B cell (primary cell): ENCODE measurements at regions not wholly inside any gene's neighbourhood (a gene's known extent, or its start where the extent isn't known, plus 50 kb on each side); places are given as distances from the start of the nearest gene placed in this dataset.

Experiments
- ATAC-seq: fragments of 200-7000 bp; cut with Tn5 transposase; one replicate; pipeline ENCODE4 v1.10.0; 2021; ENCODE audit warnings: low read depth, mild to moderate bottlenecking, moderate number of reproducible peaks, moderate library complexity
- CTCF ChIA-PET: fragments of 350-600 bp; sonication (Branson Sonifier 250); formaldehyde crosslinking; loops from one replicate; lab custom pipeline; 2021; ENCODE audit warnings: antibody characterized with exemption, inconsistent platforms; lab: Charles Lee
- POLR2A ChIA-PET: fragments of 350-600 bp; sonication (Branson Sonifier 250); formaldehyde crosslinking; loops from one replicate; lab custom pipeline; 2021; ENCODE audit warnings: antibody characterized with exemption; lab: Charles Lee
- DNase-seq: peaks from one replicate; pipeline ENCODE4 v3.0.0; 2013
- H2AFZ ChIP-seq: 2 replicates; pipeline ENCODE4 v1.6.1; 2012; ENCODE audit warnings: mild to moderate bottlenecking, low read depth, low read length; ENCODE audit not compliant: insufficient read depth, poor library complexity, severe bottlenecking
- H3K27ac ChIP-seq, 2 donors: 1 replicate in 1 of 2; 2 replicates in 1 of 2; pipeline ENCODE4 v1.5.1; 2012 to 2013; ENCODE audit warnings: low read length in 2 of 2, mild to moderate bottlenecking in 2 of 2, moderate library complexity in 1 of 2
- H3K27me3 ChIP-seq, 4 experiments: fragments of 200-600 bp in 1 of 4; sonication (generic) in 1 of 4; replicated peaks in 1 of 4; 1 replicate in 2 of 4; 2 replicates in 2 of 4; pipeline versions ENCODE4 v1.6.1 to v1.7.0; 2013 to 2016; ENCODE audit warnings: low read length in 3 of 4, mild to moderate bottlenecking in 2 of 4, mixed read lengths in 1 of 4, moderate library complexity in 1 of 4; ENCODE audit not compliant: insufficient read depth in 4 of 4, control insufficient read depth in 3 of 4; ENCODE audit errors: control extremely low read depth in 1 of 4
- H3K36me3 ChIP-seq, 2 experiments: replicated peaks in 1 of 2; 1 replicate in 1 of 2; 2 replicates in 1 of 2; pipeline versions ENCODE4 v1.6.1 to v1.7.1; 2013; ENCODE audit warnings: low read length in 1 of 2; ENCODE audit not compliant: insufficient read depth in 2 of 2, control insufficient read depth in 1 of 2; ENCODE audit errors: control extremely low read depth in 1 of 2, extremely low read depth in 1 of 2
- H3K4me1 ChIP-seq, 2 donors: fragments of 200-600 bp in 1 of 2; sonication (generic) in 1 of 2; 1 replicate in 1 of 2; 2 replicates in 1 of 2; pipeline versions ENCODE4 v1.5.1 to v1.6.1; 2013 to 2017; ENCODE audit warnings: low read length in 2 of 2; ENCODE audit not compliant: control insufficient read depth in 2 of 2, insufficient read depth in 2 of 2
- H3K4me2 ChIP-seq: replicated peaks from 2 replicates; pipeline ENCODE3; 2012; ENCODE audit warnings: mild to moderate bottlenecking, low read depth, low read length; ENCODE audit not compliant: poor library complexity, severe bottlenecking
- H3K4me3 ChIP-seq, 5 experiments: fragments of 200-600 bp in 1 of 5; sonication (generic) in 1 of 5; 1 replicate in 3 of 5; 2 replicates in 2 of 5; pipeline versions ENCODE4 v1.5.1 to v1.7.0; 2011 to 2016; ENCODE audit warnings: low read length in 4 of 5, mild to moderate bottlenecking in 4 of 5, low read depth in 2 of 5, control low read depth in 1 of 5, moderate library complexity in 1 of 5; ENCODE audit not compliant: insufficient read depth in 1 of 5; ENCODE audit errors: control extremely low read depth in 1 of 5, extremely low read depth in 1 of 5
- H3K79me2 ChIP-seq: fragments of 200-600 bp; sonication (generic); one replicate; pipeline ENCODE4 v1.6.0; 2016; ENCODE audit warnings: low read length; ENCODE audit not compliant: control insufficient read depth, insufficient read depth
- H3K9ac ChIP-seq: fragments of 200-600 bp; sonication (generic); 2 replicates; pipeline ENCODE4 v1.6.1; 2017; ENCODE audit warnings: mild to moderate bottlenecking, low read length, moderate library complexity
- H3K9me3 ChIP-seq, 3 donors: one replicate each; pipeline versions ENCODE4 v1.6.1 to v1.7.1; 2013; ENCODE audit warnings: low read length in 2 of 3; ENCODE audit not compliant: control insufficient read depth in 2 of 3, insufficient read depth in 1 of 3; ENCODE audit errors: control extremely low read depth in 1 of 3
- H4K20me1 ChIP-seq: 2 replicates; pipeline ENCODE4 v1.6.0; 2012; ENCODE audit warnings: mild to moderate bottlenecking, low read length; ENCODE audit not compliant: insufficient read depth, control insufficient read depth, poor library complexity, severe bottlenecking
- H3K27ac Mint-ChIP-seq: one replicate; pipeline ENCODE4 v1.8.0; 2021; ENCODE audit warnings: mixed read lengths
- H3K27me3 Mint-ChIP-seq: one replicate; pipeline ENCODE4 v1.8.0; 2021; ENCODE audit warnings: mixed read lengths
- H3K4me1 Mint-ChIP-seq: one replicate; pipeline ENCODE4 v1.8.0; 2021; ENCODE audit warnings: mixed read lengths
- H3K4me3 Mint-ChIP-seq: one replicate; pipeline ENCODE4 v1.8.0; 2021; ENCODE audit warnings: mixed read lengths
- H3K9me3 Mint-ChIP-seq: one replicate; pipeline ENCODE4 v1.8.0; 2022; ENCODE audit warnings: mixed read lengths; ENCODE audit not compliant: insufficient read depth
- CTCF ChIP-seq: fragments of 200-600 bp; IDR thresholded peaks from one replicate; pipeline ENCODE4 v1.8.0; 2022; ENCODE audit warnings: antibody characterized with exemption, mild to moderate bottlenecking
- EZH2 ChIP-seq: IDR thresholded peaks from 2 replicates; pipeline ENCODE4 v1.6.1; 2012; ENCODE audit warnings: borderline replicate concordance, low read depth, mild to moderate bottlenecking, moderate library complexity, low read length; ENCODE audit not compliant: insufficient read depth, poor library complexity, severe bottlenecking
- WGBS: methylation state at CpG from one replicate; pipeline ENCODE4 v1.1.5; 2013; ENCODE audit warnings: missing lambda C conversion rate; ENCODE audit not compliant: insufficient coverage; 5-methylcytosine and 5-hydroxymethylcytosine counted together
- intact Hi-C: fragments of 100-400 bp; cut with micrococcal nuclease; formaldehyde crosslinking; loops from one replicate; pipeline ENCODE4 v1.10.0; 2022

DNA sequence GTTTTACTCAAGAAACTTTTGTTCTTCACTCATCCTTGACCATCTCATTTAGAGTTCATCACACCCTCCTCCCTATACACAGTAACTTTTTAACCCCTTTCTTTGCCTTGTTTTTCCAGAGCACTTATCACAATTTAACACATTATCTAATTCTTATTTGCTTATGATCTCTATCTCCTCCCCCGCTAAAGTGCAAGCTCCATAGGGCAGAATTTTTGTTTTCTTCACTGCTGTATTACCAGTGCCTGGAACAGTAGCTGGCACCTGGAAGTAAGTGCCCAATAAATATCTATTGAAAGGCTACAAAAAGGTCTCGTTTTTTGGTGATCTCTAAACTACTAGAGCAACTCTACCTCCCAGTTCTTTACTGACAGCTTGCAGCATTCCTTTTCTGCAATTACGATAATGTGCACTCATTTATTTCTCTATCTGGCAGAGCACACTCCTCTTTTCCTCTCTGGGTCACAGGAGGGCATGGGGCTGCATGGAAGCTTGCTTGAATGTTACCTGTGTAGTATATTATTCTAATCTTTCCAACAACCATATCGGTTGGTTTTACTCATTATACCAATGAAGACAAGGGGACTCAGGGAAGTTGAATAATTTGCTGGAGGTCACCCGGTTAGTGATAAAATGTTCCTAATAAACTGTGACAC is 57.4 kb upstream of the CHST9 start:
- CTCF ChIA-PET: no interaction called here
- H3K9me3 ChIP-seq: no peaks in the 10 kb centered on the region
- ATAC-seq (no peak), DNase-seq (no peak)
- Mint-ChIP-seq H3K27me3 (no peaks in the 10 kb centered on the region), H3K4me3 (no peak overlapping the region), H3K9me3 (no peaks in the 10 kb centered on the region), H3K27ac (no peak overlapping the region), H3K4me1 (no peaks in the 10 kb centered on the region)
- H3K36me3 ChIP-seq: no peaks in the 10 kb centered on the region
- no peak overlapping the region for H3K27ac ChIP-seq
- H4K20me1 ChIP-seq: no peaks in the 10 kb centered on the region
- no peaks in the 10 kb centered on the region for H3K79me2 ChIP-seq
- H3K9ac ChIP-seq: no peak overlapping the region
- no peak overlapping the region for H3K4me2 ChIP-seq
- POLR2A ChIA-PET: no interaction called here
- no peaks in the 10 kb centered on the region for H3K27me3 ChIP-seq
- no peak for TF ChIP-seq CTCF
- TF ChIP-seq EZH2: no peak
- no peak overlapping the region for H2AFZ ChIP-seq
- intact Hi-C loops: no loop called here
- 84% methylated on average over 3 of the region's 5 CpGs for WGBS
- no peaks in the 10 kb centered on the region for H3K4me1 ChIP-seq
- H3K4me3 ChIP-seq: no peak overlapping the region

GRCh38 chr18:27240383-27240782 is 55.3 kb upstream of the CHST9 start:
- intact Hi-C loops: no loop called here
- H3K36me3 ChIP-seq: no peaks in the 10 kb centered on the region
- H3K9me3 ChIP-seq: no peaks in the 10 kb centered on the region
- H2AFZ ChIP-seq: no peak overlapping the region
- no peak overlapping the region for H3K27ac ChIP-seq
- Mint-ChIP-seq H3K9me3 (no peaks in the 10 kb centered on the region), H3K27ac (no peak overlapping the region), H3K4me1 (no peaks in the 10 kb centered on the region), H3K27me3 (no peaks in the 10 kb centered on the region), H3K4me3 (no peak overlapping the region)
- H4K20me1 ChIP-seq: no peaks in the 10 kb centered on the region
- H3K9ac ChIP-seq: no peak overlapping the region
- no CpG with 5 or more reads among the region's 3 CpGs for WGBS
- H3K4me3 ChIP-seq: no peak overlapping the region
- POLR2A ChIA-PET: no interaction called here
- no peaks in the 10 kb centered on the region for H3K79me2 ChIP-seq
- H3K27me3 ChIP-seq: no peaks in the 10 kb centered on the region
- H3K4me1 ChIP-seq: no peaks in the 10 kb centered on the region
- no peak overlapping the region for H3K4me2 ChIP-seq
- ATAC-seq: no peak
- CTCF ChIA-PET: no interaction called here
- DNase-seq: no peak
- TF ChIP-seq EZH2 (no peak), CTCF (no peak)
